ENCODE measurements at regions not wholly inside any gene's neighbourhood (a gene's known extent, or its start where the extent isn't known, plus 50 kb on each side); places are given as distances from the start of the nearest gene placed in this dataset.
A peak's percentile ranks its signal among the peaks of the same experiment; 100 is the strongest.
"Not testable (repeated sequence)": the region's sequence is repeated elsewhere in the genome, so short reads cannot be mapped to it uniquely, and the experiment has no call there.

- DNase-seq = no peak
- H3K9me3 Mint-ChIP-seq = no peaks in the 10 kb centered on the region
- no peak overlapping the region for H3K4me3 Mint-ChIP-seq
- no peaks in the 10 kb centered on the region for H3K4me1 Mint-ChIP-seq
- no peaks in the 10 kb centered on the region for H3K36me3 Mint-ChIP-seq
- no peak overlapping the region for H3K27ac Mint-ChIP-seq
- H3K27me3 Mint-ChIP-seq = peaks cover 0 to 10% (median 5%) of the 10 kb centered on the region in 5 donors
- peak in 1 of 2 donors; percentile 29 for ATAC-seq
- POLR2A ChIA-PET = no interaction called here
These were observed 326.7 kb upstream of the MAN1A1 start for GRCh38 chr6:119676230-119676629.

DNA sequence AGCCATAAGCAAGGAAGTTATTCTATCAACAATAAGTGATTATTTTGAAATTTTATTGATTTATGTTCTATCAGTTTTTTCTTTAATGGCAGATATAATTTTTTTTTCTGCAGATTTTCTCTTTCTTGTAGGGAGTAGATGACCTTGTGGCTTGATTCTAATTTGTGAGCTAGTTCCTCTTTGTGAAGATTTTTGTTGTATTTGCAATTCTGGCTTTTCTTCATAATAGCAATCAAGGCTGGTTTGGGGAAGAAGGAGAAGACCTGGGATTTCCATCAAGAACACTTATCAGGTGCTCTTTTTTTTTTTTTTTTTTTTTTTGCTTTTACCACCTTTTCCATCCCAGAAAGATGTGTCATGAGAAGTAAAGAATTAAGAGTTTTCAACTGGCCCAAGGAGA lies 324.2 kb upstream of the MAN1A1 start:
- Mint-ChIP-seq H3K4me3 (no peak overlapping the region), H3K9me3 (no peaks in the 10 kb centered on the region)
- POLR2A ChIA-PET = no interaction called here

DNA sequence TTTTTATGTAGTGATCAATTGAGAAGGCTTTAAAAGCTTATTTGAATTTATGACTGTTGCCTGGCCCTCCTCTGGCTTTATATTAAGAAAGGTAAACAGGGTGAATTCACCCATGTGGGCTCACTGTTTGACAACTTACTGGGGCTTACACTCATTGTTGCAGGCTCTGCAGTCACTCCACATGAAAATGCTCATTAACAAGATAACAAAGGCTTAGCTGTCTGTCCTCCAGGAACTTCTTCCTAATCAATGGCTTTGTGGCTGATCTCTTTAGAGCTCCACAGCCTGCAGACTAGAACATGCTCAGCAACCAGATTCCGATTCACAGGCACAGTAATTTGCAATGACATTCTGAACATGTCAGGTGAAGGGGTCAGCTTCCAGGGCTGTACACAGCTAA lies 323.2 kb upstream of the MAN1A1 start:
- peaks cover 0 to 10% (median 5%) of the 10 kb centered on the region in 5 donors for H3K27me3 Mint-ChIP-seq
- no peak for ATAC-seq
- peaks cover 0 to 12% (median 0%) of the 10 kb centered on the region in 4 donors for H3K4me1 Mint-ChIP-seq
- H3K4me3 Mint-ChIP-seq = no peak overlapping the region
- no peak overlapping the region for H3K27ac Mint-ChIP-seq
- H3K36me3 Mint-ChIP-seq = no peaks in the 10 kb centered on the region
- POLR2A ChIA-PET = no interaction called here
- no peaks in the 10 kb centered on the region for H3K9me3 Mint-ChIP-seq
- DNase-seq = no peak

More for the DNA sequence above, 324.2 kb upstream of the MAN1A1 start:
- ATAC-seq (no peak), DNase-seq (no peak)
- H3K27ac Mint-ChIP-seq = no peak overlapping the region
- H3K4me1 Mint-ChIP-seq = peaks cover 0 to 6% (median 0%) of the 10 kb centered on the region in 4 donors
- peaks cover 0 to 10% (median 5%) of the 10 kb centered on the region in 5 donors for H3K27me3 Mint-ChIP-seq
- no peaks in the 10 kb centered on the region for H3K36me3 Mint-ChIP-seq

DNA sequence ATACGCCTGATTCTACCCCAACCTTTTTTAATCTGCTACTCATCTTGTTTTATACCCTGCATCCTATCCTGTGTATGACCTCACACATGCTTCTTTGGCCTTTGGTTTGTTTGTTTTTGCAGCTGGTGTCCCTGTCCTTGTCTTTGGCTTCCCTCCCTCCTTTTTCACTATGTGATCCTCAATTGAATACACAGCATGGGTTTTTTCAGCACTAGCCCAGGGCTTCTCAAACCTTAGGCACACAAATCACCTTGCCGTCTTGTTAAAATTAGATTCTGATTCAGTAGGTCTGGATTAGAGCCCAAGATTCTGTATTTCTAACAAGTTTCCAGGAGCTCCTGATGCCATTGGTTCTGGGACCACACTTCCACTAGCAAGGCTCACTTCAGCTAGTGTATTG lies 321.5 kb upstream of the MAN1A1 start:
- DNase-seq (no peak), ATAC-seq (no peak)
- H3K4me3 Mint-ChIP-seq = no peak overlapping the region
- H3K27ac Mint-ChIP-seq = no peak overlapping the region
- POLR2A ChIA-PET = no interaction called here
- peaks cover 0 to 12% (median 0%) of the 10 kb centered on the region in 4 donors for H3K4me1 Mint-ChIP-seq
- peaks cover 0 to 10% (median 4%) of the 10 kb centered on the region in 5 donors for H3K27me3 Mint-ChIP-seq
- H3K36me3 Mint-ChIP-seq = no peaks in the 10 kb centered on the region
- no peaks in the 10 kb centered on the region for H3K9me3 Mint-ChIP-seq

- H3K4me3 Mint-ChIP-seq = no peak overlapping the region
- DNase-seq (no peak), ATAC-seq (no peak)
- peaks cover 0 to 2% (median 0%) of the 10 kb centered on the region in 9 donors for H3K9me3 Mint-ChIP-seq
- H3K27me3 Mint-ChIP-seq = peaks cover 0 to 4% (median 0%) of the 10 kb centered on the region in 5 donors
- H3K4me1 Mint-ChIP-seq = peaks cover 0 to 12% (median 0%) of the 10 kb centered on the region in 4 donors
- H3K27ac Mint-ChIP-seq = no peak overlapping the region
- POLR2A ChIA-PET = no interaction called here
- peaks cover 0 to 5% (median 0%) of the 10 kb centered on the region in 3 donors for H3K36me3 Mint-ChIP-seq
These were observed 319.7 kb upstream of the MAN1A1 start for GRCh38 chr6:119669221-119669620.

GRCh38 chr6:119665432-119665831 lies 315.9 kb upstream of the MAN1A1 start:
- DNase-seq, H3K9me3 Mint-ChIP-seq, H3K4me3 Mint-ChIP-seq, H3K27me3 Mint-ChIP-seq, POLR2A ChIA-PET, H3K36me3 Mint-ChIP-seq, ATAC-seq: not testable (repeated sequence)
- Mint-ChIP-seq H3K27ac (peak overlapping the region in 1 of 10 donors; percentile 62), H3K4me1 (peaks cover 0 to 12% (median 0%) of the 10 kb centered on the region in 4 donors)

DNA sequence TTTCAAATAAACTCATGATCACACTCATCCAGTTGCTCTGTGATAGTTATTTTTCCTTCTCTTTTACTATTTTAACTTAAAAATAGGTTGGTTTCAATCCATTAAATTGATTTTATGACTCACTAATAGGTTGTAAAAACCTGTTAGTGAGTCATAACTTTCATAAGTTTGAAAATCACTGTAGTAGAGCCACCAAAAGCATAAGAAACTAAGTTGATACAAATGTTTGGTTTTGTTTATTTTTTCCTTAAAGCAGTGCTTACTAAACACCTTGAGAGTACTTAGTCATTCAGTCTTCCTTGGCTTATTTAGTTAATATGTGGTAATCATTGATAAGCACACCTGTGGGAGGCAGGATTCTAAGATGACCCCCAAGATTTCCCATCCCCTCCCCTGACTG lies 312.1 kb upstream of the MAN1A1 start:
- no peak overlapping the region for H3K4me3 Mint-ChIP-seq
- no peaks in the 10 kb centered on the region for H3K27me3 Mint-ChIP-seq
- DNase-seq = no peak
- peaks cover 0 to 2% (median 0%) of the 10 kb centered on the region in 9 donors for H3K9me3 Mint-ChIP-seq
- no peak overlapping the region for H3K27ac Mint-ChIP-seq
- H3K4me1 Mint-ChIP-seq = no peaks in the 10 kb centered on the region
- ATAC-seq = no peak
- H3K36me3 Mint-ChIP-seq = peaks cover 0 to 5% (median 0%) of the 10 kb centered on the region in 3 donors
- POLR2A ChIA-PET = no interaction called here

- ATAC-seq = no peak
- Mint-ChIP-seq H3K36me3 (peaks cover 0 to 5% (median 0%) of the 10 kb centered on the region in 3 donors), H3K27ac (no peak overlapping the region), H3K27me3 (no peaks in the 10 kb centered on the region), H3K4me3 (no peak overlapping the region), H3K9me3 (peaks cover 0 to 2% (median 0%) of the 10 kb centered on the region in 9 donors), H3K4me1 (no peaks in the 10 kb centered on the region)
- DNase-seq = no peak
- POLR2A ChIA-PET = no interaction called here
These were observed 311.5 kb upstream of the MAN1A1 start for GRCh38 chr6:119661078-119661477.

GRCh38 chr6:119658917-119659316 lies 309.4 kb upstream of the MAN1A1 start:
- no peaks in the 10 kb centered on the region for H3K36me3 Mint-ChIP-seq
- no peak for ATAC-seq
- POLR2A ChIA-PET = no interaction called here

DNA sequence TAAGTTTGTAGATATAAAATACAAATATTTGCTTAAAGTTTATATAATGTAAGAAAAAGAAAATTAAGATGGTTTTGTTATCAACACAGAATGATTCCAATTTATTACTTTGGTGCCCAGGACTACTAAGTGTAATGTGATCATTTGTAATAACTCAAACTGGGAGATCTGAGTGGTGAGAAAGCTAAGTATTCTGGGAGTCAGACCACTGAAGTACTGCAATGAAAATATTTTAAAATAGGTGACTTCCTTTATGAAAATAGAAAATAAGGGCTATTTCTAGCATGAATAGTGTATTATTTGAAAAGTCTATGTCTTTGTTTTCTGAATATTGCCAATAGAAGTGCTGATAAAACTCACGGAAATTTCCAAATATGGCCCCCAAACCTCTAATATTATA lies 305.6 kb upstream of the MAN1A1 start:
- no peaks in the 10 kb centered on the region for H3K27me3 Mint-ChIP-seq
- no peak overlapping the region for H3K27ac Mint-ChIP-seq
- H3K4me3 Mint-ChIP-seq = no peak overlapping the region
- peaks cover 0 to 8% (median 3%) of the 10 kb centered on the region in 4 donors for H3K4me1 Mint-ChIP-seq
- no peaks in the 10 kb centered on the region for H3K36me3 Mint-ChIP-seq
- POLR2A ChIA-PET = no interaction called here
- ATAC-seq = no peak
- DNase-seq = no peak
- H3K9me3 Mint-ChIP-seq = no peaks in the 10 kb centered on the region

More at GRCh38 chr6:119658917-119659316, 309.4 kb upstream of the MAN1A1 start:
- no peaks in the 10 kb centered on the region for H3K9me3 Mint-ChIP-seq
- H3K4me1 Mint-ChIP-seq = no peaks in the 10 kb centered on the region
- H3K4me3 Mint-ChIP-seq = no peak overlapping the region
- DNase-seq = no peak
- no peaks in the 10 kb centered on the region for H3K27me3 Mint-ChIP-seq
- no peak overlapping the region for H3K27ac Mint-ChIP-seq

GRCh38 chr6:119653329-119653728 lies 303.8 kb upstream of the MAN1A1 start:
- Mint-ChIP-seq H3K27ac (no peak overlapping the region), H3K4me3 (no peak overlapping the region), H3K36me3 (no peaks in the 10 kb centered on the region), H3K27me3 (no peaks in the 10 kb centered on the region), H3K9me3 (no peaks in the 10 kb centered on the region), H3K4me1 (peaks cover 0 to 8% (median 3%) of the 10 kb centered on the region in 4 donors)
- peak in 1 of 10 donors; percentile 10 for DNase-seq
- POLR2A ChIA-PET = no interaction called here
- ATAC-seq = no peak

GRCh38 chr6:119649531-119649930 lies 300.0 kb upstream of the MAN1A1 start:
- POLR2A ChIA-PET = no interaction called here
- H3K36me3 Mint-ChIP-seq = no peaks in the 10 kb centered on the region
- ATAC-seq (no peak), DNase-seq (no peak)
- H3K9me3 Mint-ChIP-seq = no peaks in the 10 kb centered on the region
- H3K27me3 Mint-ChIP-seq = no peaks in the 10 kb centered on the region
- no peak overlapping the region for H3K27ac Mint-ChIP-seq
- peaks cover 0 to 8% (median 3%) of the 10 kb centered on the region in 4 donors for H3K4me1 Mint-ChIP-seq
- H3K4me3 Mint-ChIP-seq = no peak overlapping the region

DNA sequence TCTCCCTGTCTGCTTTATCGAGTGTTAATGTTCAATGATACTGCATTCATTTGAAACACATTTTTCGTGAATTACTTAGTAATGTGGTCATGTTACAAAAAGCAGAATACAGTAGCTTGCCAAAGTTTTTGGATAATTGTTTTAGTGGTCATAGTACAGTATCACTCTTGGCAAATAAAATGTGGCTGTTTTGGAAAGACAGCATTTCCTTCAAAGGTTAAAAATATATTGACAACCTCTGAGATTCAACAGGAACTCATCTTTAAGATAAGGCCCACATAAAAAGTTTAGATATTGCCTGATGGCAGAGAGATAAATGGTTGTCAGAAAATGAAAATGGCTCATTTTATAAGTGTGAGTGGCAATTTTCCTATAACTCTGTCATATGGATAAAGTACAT lies 297.7 kb upstream of the MAN1A1 start:
- Mint-ChIP-seq H3K4me3 (no peak overlapping the region), H3K4me1 (no peaks in the 10 kb centered on the region), H3K36me3 (no peaks in the 10 kb centered on the region), H3K9me3 (no peaks in the 10 kb centered on the region), H3K27ac (no peak overlapping the region), H3K27me3 (peaks cover 0 to 3% (median 0%) of the 10 kb centered on the region in 5 donors)
- ATAC-seq = no peak
- DNase-seq = no peak
- POLR2A ChIA-PET = no interaction called here

- DNase-seq (no peak), ATAC-seq (no peak)
- H3K4me1 Mint-ChIP-seq = no peaks in the 10 kb centered on the region
- H3K9me3 Mint-ChIP-seq = no peaks in the 10 kb centered on the region
- POLR2A ChIA-PET = no interaction called here
- H3K27me3 Mint-ChIP-seq = peaks cover 0 to 3% (median 0%) of the 10 kb centered on the region in 5 donors
- H3K36me3 Mint-ChIP-seq = no peaks in the 10 kb centered on the region
- H3K4me3 Mint-ChIP-seq = no peak overlapping the region
- no peak overlapping the region for H3K27ac Mint-ChIP-seq
These were observed 294.3 kb upstream of the MAN1A1 start for GRCh38 chr6:119643876-119644275.
